H1 (cell line): ENCODE measurements at regions not wholly inside any gene's neighbourhood (a gene's known extent, or its start where the extent isn't known, plus 50 kb on each side); places are given as distances from the start of the nearest gene placed in this dataset.

Experiments
- CTCF ChIA-PET: fragments of 300-600 bp; sonication (Branson Sonifier 250); formaldehyde crosslinking; loops from one replicate; lab custom pipeline; 2021; ENCODE audit not compliant: partially characterized antibody; lab: Charles Lee
- POLR2A ChIA-PET: fragments of 300-600 bp; sonication (Branson Sonifier 250); formaldehyde crosslinking; loops from one replicate; lab custom pipeline; 2021; ENCODE audit warnings: inconsistent platforms; ENCODE audit not compliant: partially characterized antibody; lab: Charles Lee
- DNase-seq, 2 experiments: peaks; one replicate each; pipeline versions ENCODE4 v3.0.0 to v3.0.0-alpha.2; 2010 to 2022; ENCODE audit warnings: low spot score in 2 of 2, low read depth in 1 of 2, mixed read lengths in 1 of 2
- FAIRE-seq: peaks from 2 replicates; lab custom pipeline; 2011; peaks lifted over from hg19 to GRCh38; lab: Jason Lieb, UNC
- H2AFZ ChIP-seq: 2 replicates; pipeline ENCODE4 v1.8.1; 2012; ENCODE audit warnings: low read length, inconsistent platforms
- H2AK5ac ChIP-seq: 2 replicates; pipeline ENCODE4 v1.6.1; 2013; ENCODE audit warnings: low read depth, low read length
- H2BK120ac ChIP-seq: replicated peaks from 2 replicates; pipeline ENCODE3; 2013; ENCODE audit warnings: low read depth, low read length, inconsistent platforms
- H2BK12ac ChIP-seq: 2 replicates; pipeline ENCODE4 v1.6.1; 2013; ENCODE audit warnings: low read depth, low read length
- H2BK15ac ChIP-seq: 2 replicates; pipeline ENCODE4 v1.6.1; 2013; ENCODE audit warnings: low read length
- H2BK20ac ChIP-seq: 2 replicates; pipeline ENCODE4 v1.6.1; 2013; ENCODE audit warnings: low read length
- H2BK5ac ChIP-seq: 2 replicates; pipeline ENCODE4 v1.6.1; 2013; ENCODE audit warnings: low read depth, low read length
- H3K14ac ChIP-seq: 2 replicates; pipeline ENCODE4 v1.6.1; 2013; ENCODE audit warnings: inconsistent platforms; ENCODE audit not compliant: insufficient read length
- H3K18ac ChIP-seq: 2 replicates; pipeline ENCODE4 v1.6.1; 2013; ENCODE audit warnings: low read length; ENCODE audit errors: extremely low read depth
- H3K23ac ChIP-seq: 2 replicates; pipeline ENCODE4 v1.6.1; 2013; ENCODE audit warnings: inconsistent platforms; ENCODE audit not compliant: insufficient read length
- H3K23me2 ChIP-seq: 2 replicates; pipeline ENCODE4 v1.6.1; 2013; ENCODE audit warnings: low read depth, low read length
- H3K27ac ChIP-seq: 2 replicates; pipeline ENCODE4 v1.6.1; 2011; ENCODE audit warnings: low read depth, low read length, inconsistent platforms
- H3K27me3 ChIP-seq, 4 experiments: replicated peaks in 1 of 4; 1 replicate in 1 of 4; 2 replicates in 3 of 4; pipeline versions ENCODE4 v1.6.1 to v1.8.1; 2011 to 2013; ENCODE audit warnings: low read length in 3 of 4, mild to moderate bottlenecking in 3 of 4, inconsistent platforms in 2 of 4, mixed read lengths in 2 of 4, moderate library complexity in 1 of 4; ENCODE audit not compliant: control insufficient read depth in 3 of 4, insufficient read depth in 3 of 4; ENCODE audit errors: extremely low read depth in 1 of 4
- H3K36me3 ChIP-seq, 4 experiments: 2 replicates each; pipeline versions ENCODE4 v1.6.1 to v1.8.1; 2011 to 2013; ENCODE audit warnings: mild to moderate bottlenecking in 4 of 4, low read length in 3 of 4, moderate library complexity in 2 of 4, control low read depth in 1 of 4, inconsistent platforms in 1 of 4; ENCODE audit not compliant: insufficient read depth in 4 of 4, control insufficient read depth in 2 of 4
- H3K4ac ChIP-seq: replicated peaks from 2 replicates; pipeline ENCODE3; 2013; ENCODE audit warnings: low read length, low read depth, mixed read lengths, inconsistent platforms; ENCODE audit not compliant: insufficient read length
- H3K4me1 ChIP-seq, 4 experiments: replicated peaks in 1 of 4; 1 replicate in 1 of 4; 2 replicates in 3 of 4; pipeline versions ENCODE4 v1.6.1 to v1.8.1; 2011 to 2013; ENCODE audit warnings: low read length in 3 of 4, inconsistent platforms in 2 of 4, mixed read lengths in 1 of 4; ENCODE audit not compliant: insufficient read depth in 4 of 4, control insufficient read depth in 3 of 4
- H3K4me2 ChIP-seq, 2 experiments: 2 replicates each; pipeline versions ENCODE4 v1.6.1 to v1.8.1; 2011 to 2013; ENCODE audit warnings: low read depth in 2 of 2, low read length in 2 of 2, control low read depth in 1 of 2, inconsistent platforms in 1 of 2, mild to moderate bottlenecking in 1 of 2; ENCODE audit not compliant: insufficient read depth in 1 of 2
- H3K4me3 ChIP-seq, 4 experiments: fragments of 200-600, 300-600 bp in 1 of 4; sonication (generic), shearing (Covaris generic), sonication (Bioruptor Twin) in 1 of 4; 2 replicates each; pipeline versions ENCODE4 v1.5.1 to v1.8.1; 2011 to 2016; ENCODE audit warnings: low read length in 4 of 4, low read depth in 3 of 4, control low read depth in 2 of 4, inconsistent platforms in 2 of 4, mild to moderate bottlenecking in 2 of 4, mixed read lengths in 1 of 4, moderate library complexity in 1 of 4; ENCODE audit not compliant: insufficient read depth in 2 of 4; ENCODE audit errors: extremely low read depth in 1 of 4
- H3K56ac ChIP-seq: replicated peaks from 2 replicates; pipeline ENCODE3; 2013; ENCODE audit warnings: low read depth, mild to moderate bottlenecking, mixed read lengths, low read length, inconsistent platforms; ENCODE audit not compliant: insufficient read length
- H3K79me1 ChIP-seq: 2 replicates; pipeline ENCODE4 v1.6.1; 2013; ENCODE audit warnings: low read depth, low read length, control low read depth
- H3K79me2 ChIP-seq, 2 experiments: 2 replicates each; pipeline versions ENCODE4 v1.6.1 to v1.8.1; 2012 to 2013; ENCODE audit warnings: low read length in 2 of 2, mild to moderate bottlenecking in 2 of 2, inconsistent platforms in 1 of 2; ENCODE audit not compliant: insufficient read depth in 2 of 2, control insufficient read depth in 1 of 2
- H3K9ac ChIP-seq, 4 experiments: replicated peaks in 1 of 4; 1 replicate in 1 of 4; 2 replicates in 3 of 4; pipeline versions ENCODE4 v1.6.1 to v1.8.1; 2011 to 2013; ENCODE audit warnings: low read depth in 3 of 4, low read length in 3 of 4, control low read depth in 2 of 4, mild to moderate bottlenecking in 2 of 4, moderate library complexity in 2 of 4, inconsistent platforms in 1 of 4; ENCODE audit errors: extremely low read depth in 1 of 4
- H3K9me3 ChIP-seq, 2 experiments: 2 replicates each; pipeline versions ENCODE4 v1.6.1 to v1.8.1; 2012 to 2013; ENCODE audit warnings: mild to moderate bottlenecking in 2 of 2, moderate library complexity in 2 of 2, control low read depth in 1 of 2, inconsistent platforms in 1 of 2, low read depth in 1 of 2, low read length in 1 of 2, mixed read lengths in 1 of 2; ENCODE audit not compliant: insufficient read depth in 2 of 2
- H4K20me1 ChIP-seq, 2 experiments: replicated peaks in 1 of 2; 2 replicates each; pipeline versions ENCODE3 to v1.8.1; 2011 to 2013; ENCODE audit warnings: inconsistent platforms in 2 of 2, low read length in 2 of 2, mild to moderate bottlenecking in 1 of 2; ENCODE audit not compliant: insufficient read depth in 2 of 2, control insufficient read depth in 1 of 2
- H4K5ac ChIP-seq: 2 replicates; pipeline ENCODE4 v1.6.1; 2013; ENCODE audit warnings: low read length, low read depth, mixed read lengths, inconsistent platforms; ENCODE audit not compliant: insufficient read length
- H4K8ac ChIP-seq: 2 replicates; pipeline ENCODE4 v1.8.0; 2013; ENCODE audit warnings: mild to moderate bottlenecking, moderate library complexity, low read length, inconsistent platforms; ENCODE audit not compliant: insufficient read depth; ENCODE audit errors: extremely low read depth
- H4K91ac ChIP-seq: replicated peaks from 2 replicates; pipeline ENCODE3; 2013; ENCODE audit warnings: low read length, mixed read lengths, inconsistent platforms; ENCODE audit not compliant: insufficient read length
- HDAC2 ChIP-seq, 2 experiments: fragments of 300-600 bp in 1 of 2; sonication (generic) in 1 of 2; IDR thresholded peaks; 2 replicates each; pipeline ENCODE4 v1.6.1; 2011 to 2012; ENCODE audit warnings: low read depth in 2 of 2, low read length in 2 of 2, mild to moderate bottlenecking in 2 of 2, moderate library complexity in 2 of 2, borderline replicate concordance in 1 of 2, inconsistent platforms in 1 of 2
- POLR2A ChIP-seq, 2 experiments: IDR thresholded peaks; 1 replicate in 1 of 2; 2 replicates in 1 of 2; pipeline ENCODE4 v1.6.1; 2011; ENCODE audit warnings: low read depth in 2 of 2, low read length in 2 of 2, mild to moderate bottlenecking in 2 of 2; ENCODE audit errors: control extremely low read depth in 1 of 2
- RXRA ChIP-seq: IDR thresholded peaks from 2 replicates; pipeline ENCODE4 v1.6.1; 2011; ENCODE audit warnings: low read depth, mild to moderate bottlenecking, low read length, moderate library complexity; ENCODE audit not compliant: insufficient read depth
- SIRT6 ChIP-seq: IDR thresholded peaks from one replicate; pipeline ENCODE4 v1.7.1; 2012; ENCODE audit warnings: low read length, inconsistent platforms
- WGBS, 2 experiments: shearing (Covaris generic) in 1 of 2; methylation state at CpG; one replicate each; pipeline versions ENCODE4 v1.1.6 to v1.1.7; 2013 to 2015; ENCODE audit warnings: low lambda C conversion rate in 2 of 2, mixed read lengths in 2 of 2, inconsistent platforms in 1 of 2, low coverage in 1 of 2, missing lambda C conversion rate in 1 of 2; ENCODE audit not compliant: insufficient replicate concordance in 2 of 2, insufficient coverage in 1 of 2, insufficient read length in 1 of 2; ENCODE audit errors: extremely low coverage in 1 of 2, missing lambda C conversion rate in 1 of 2; 5-methylcytosine and 5-hydroxymethylcytosine counted together
- TF ChIP-seq, protein P1 (sequence below), 3 experiments: IDR thresholded peaks; 1 replicate in 2 of 3; 2 replicates in 1 of 3; pipeline versions ENCODE4 v1.5.1 to v1.6.1; 2011; ENCODE audit warnings: low read length in 3 of 3, mild to moderate bottlenecking in 3 of 3, inconsistent platforms in 2 of 3, low read depth in 1 of 3, moderate library complexity in 1 of 3; ENCODE audit not compliant: insufficient read depth in 1 of 3; ENCODE audit errors: control extremely low read depth in 1 of 3

- H3K79me1 ChIP-seq = no peaks in the 10 kb centered on the region
- no peak for FAIRE-seq
- H3K9ac ChIP-seq = no peak overlapping the region
- no peak overlapping the region for H3K23ac ChIP-seq
- H4K5ac ChIP-seq = no peak overlapping the region
- no peak overlapping the region for H2BK20ac ChIP-seq
- no peak overlapping the region for H2BK120ac ChIP-seq
- H3K4me3 ChIP-seq = no peak overlapping the region
- H3K36me3 ChIP-seq = no peaks in the 10 kb centered on the region
- POLR2A ChIA-PET = no interaction called here
- no peak overlapping the region for H2AFZ ChIP-seq
- no peak overlapping the region for H3K18ac ChIP-seq
- no peaks in the 10 kb centered on the region for H4K20me1 ChIP-seq
- H3K27ac ChIP-seq = no peak overlapping the region
- no peak overlapping the region for H4K8ac ChIP-seq
- H3K23me2 ChIP-seq = no peaks in the 10 kb centered on the region
- no peak overlapping the region for H2BK12ac ChIP-seq
- H3K14ac ChIP-seq = no peak overlapping the region
- no peak overlapping the region for H2BK15ac ChIP-seq
- H3K4me1 ChIP-seq = peaks cover 0 to 6% (median 4%) of the 10 kb centered on the region in 4 experiments; a peak in 4 of 7 replicates
- CTCF ChIA-PET = interaction anchor here (0.9 to 3.7 kb wide), 17 partner anchors 12 to 933 kb away, joined by 3 to 29 read pairs (median 5); no protein-coding TSS in a partner anchor
- H3K56ac ChIP-seq = no peak overlapping the region
- H3K4me2 ChIP-seq = no peak overlapping the region
- no peaks in the 10 kb centered on the region for H3K27me3 ChIP-seq
- H4K91ac ChIP-seq = no peak overlapping the region
- no peak for DNase-seq
- TF ChIP-seq POLR2A (IDR thresholded peaks at IDR 0.05; ENCODE audit: control extremely low read depth in 1 of 2, low read depth in 2 of 2, low read length in 2 of 2) = no peak
- TF ChIP-seq SIRT6 = no peak
- no peak for TF ChIP-seq HDAC2 (IDR thresholded peaks at IDR 0.05; ENCODE audit: borderline replicate concordance in 1 of 2, low read depth in 2 of 2, low read length in 2 of 2)
- no peak for TF ChIP-seq RXRA
- TF ChIP-seq, protein P1, sequence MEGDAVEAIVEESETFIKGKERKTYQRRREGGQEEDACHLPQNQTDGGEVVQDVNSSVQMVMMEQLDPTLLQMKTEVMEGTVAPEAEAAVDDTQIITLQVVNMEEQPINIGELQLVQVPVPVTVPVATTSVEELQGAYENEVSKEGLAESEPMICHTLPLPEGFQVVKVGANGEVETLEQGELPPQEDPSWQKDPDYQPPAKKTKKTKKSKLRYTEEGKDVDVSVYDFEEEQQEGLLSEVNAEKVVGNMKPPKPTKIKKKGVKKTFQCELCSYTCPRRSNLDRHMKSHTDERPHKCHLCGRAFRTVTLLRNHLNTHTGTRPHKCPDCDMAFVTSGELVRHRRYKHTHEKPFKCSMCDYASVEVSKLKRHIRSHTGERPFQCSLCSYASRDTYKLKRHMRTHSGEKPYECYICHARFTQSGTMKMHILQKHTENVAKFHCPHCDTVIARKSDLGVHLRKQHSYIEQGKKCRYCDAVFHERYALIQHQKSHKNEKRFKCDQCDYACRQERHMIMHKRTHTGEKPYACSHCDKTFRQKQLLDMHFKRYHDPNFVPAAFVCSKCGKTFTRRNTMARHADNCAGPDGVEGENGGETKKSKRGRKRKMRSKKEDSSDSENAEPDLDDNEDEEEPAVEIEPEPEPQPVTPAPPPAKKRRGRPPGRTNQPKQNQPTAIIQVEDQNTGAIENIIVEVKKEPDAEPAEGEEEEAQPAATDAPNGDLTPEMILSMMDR (IDR thresholded peaks at IDR 0.05; ENCODE audit: control extremely low read depth in 1 of 3, insufficient read depth in 1 of 3, low read depth in 1 of 3, low read length in 3 of 3) = no peak
- H3K9me3 ChIP-seq = no peaks in the 10 kb centered on the region
- no peak overlapping the region for H3K4ac ChIP-seq
- WGBS, 2 experiments = 84% methylated on average over 4 of the region's 4 CpGs; no CpG with 5 or more reads in 1 of the 2 experiments
- H2BK5ac ChIP-seq = no peak overlapping the region
- no peak overlapping the region for H2AK5ac ChIP-seq
- H3K79me2 ChIP-seq = no peaks in the 10 kb centered on the region
Observed at GRCh38 chr5:158174026-158174425, 315.1 kb upstream of the CLINT1 start.
